GM13976 (cell line): ENCODE measurements at regions not wholly inside any gene's neighbourhood (a gene's known extent, or its start where the extent isn't known, plus 50 kb on each side); places are given as distances from the start of the nearest gene placed in this dataset.

Experiments
- DNase-seq: peaks from one replicate; pipeline ENCODE4 v3.0.0; 2012; ENCODE audit warnings: low spot score
- in situ Hi-C: fragments of 300-500 bp; cut with MboI; formaldehyde crosslinking; loops from one replicate; pipeline ENCODE4 v1.12.0; 2022; ENCODE audit warnings: low sequenced_read_pairs, mixed read lengths, inconsistent platforms; ENCODE audit not compliant: unreplicated experiment
- TF ChIP-seq, protein P1 (sequence below): IDR thresholded peaks from 2 replicates; pipeline ENCODE4 v1.5.1; 2012; ENCODE audit warnings: borderline replicate concordance, mild to moderate bottlenecking; ENCODE audit not compliant: insufficient read depth; ENCODE audit errors: extremely low read depth, missing control alignments, control extremely low read depth

- in situ Hi-C loops = no loop called here
- no peak for DNase-seq
- TF ChIP-seq, protein P1, sequence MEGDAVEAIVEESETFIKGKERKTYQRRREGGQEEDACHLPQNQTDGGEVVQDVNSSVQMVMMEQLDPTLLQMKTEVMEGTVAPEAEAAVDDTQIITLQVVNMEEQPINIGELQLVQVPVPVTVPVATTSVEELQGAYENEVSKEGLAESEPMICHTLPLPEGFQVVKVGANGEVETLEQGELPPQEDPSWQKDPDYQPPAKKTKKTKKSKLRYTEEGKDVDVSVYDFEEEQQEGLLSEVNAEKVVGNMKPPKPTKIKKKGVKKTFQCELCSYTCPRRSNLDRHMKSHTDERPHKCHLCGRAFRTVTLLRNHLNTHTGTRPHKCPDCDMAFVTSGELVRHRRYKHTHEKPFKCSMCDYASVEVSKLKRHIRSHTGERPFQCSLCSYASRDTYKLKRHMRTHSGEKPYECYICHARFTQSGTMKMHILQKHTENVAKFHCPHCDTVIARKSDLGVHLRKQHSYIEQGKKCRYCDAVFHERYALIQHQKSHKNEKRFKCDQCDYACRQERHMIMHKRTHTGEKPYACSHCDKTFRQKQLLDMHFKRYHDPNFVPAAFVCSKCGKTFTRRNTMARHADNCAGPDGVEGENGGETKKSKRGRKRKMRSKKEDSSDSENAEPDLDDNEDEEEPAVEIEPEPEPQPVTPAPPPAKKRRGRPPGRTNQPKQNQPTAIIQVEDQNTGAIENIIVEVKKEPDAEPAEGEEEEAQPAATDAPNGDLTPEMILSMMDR = no peak
Measured at GRCh38 chrX:43218198-43218597, 437.9 kb upstream of the MAOA start.

- in situ Hi-C loops = no loop called here
- TF ChIP-seq, protein P1 = no peak
- DNase-seq = no peak
Measured at GRCh38 chrX:43224496-43224895, 431.6 kb upstream of the MAOA start.

GRCh38 chrX:43225626-43226328 is 430.3 kb upstream of the MAOA start:
- no peak for DNase-seq
- in situ Hi-C loops = no loop called here
- TF ChIP-seq, protein P1 = no peak

DNA sequence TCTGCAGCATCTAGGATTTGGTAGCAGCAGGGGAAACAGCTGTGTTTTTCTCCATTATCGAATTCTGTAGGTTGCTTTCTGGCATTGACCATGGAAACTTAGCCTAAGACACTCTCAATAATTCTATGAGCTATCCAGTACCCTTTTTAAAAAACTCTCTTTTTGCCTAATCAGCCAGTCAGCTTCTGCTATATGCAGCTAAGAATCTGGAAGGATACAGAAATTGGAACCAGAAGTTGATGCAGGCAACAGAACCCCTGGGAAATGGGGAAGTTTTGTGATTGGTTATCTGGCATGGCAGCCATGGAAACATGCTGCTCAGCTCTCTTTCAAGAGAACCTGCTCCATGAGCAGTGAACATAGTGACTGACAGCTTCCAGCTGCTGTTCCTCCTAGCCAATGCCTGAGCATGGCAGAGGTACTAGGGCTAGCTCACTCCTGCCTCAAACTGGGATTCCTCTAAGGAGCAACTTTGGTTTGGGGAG is 417.6 kb upstream of the MAOA start:
- in situ Hi-C loops = no loop called here
- no peak for DNase-seq

GRCh38 chrX:43239356-43239755 is 416.7 kb upstream of the MAOA start:
- in situ Hi-C loops = no loop called here
- DNase-seq = no peak
- TF ChIP-seq, protein P1 = no peak

More for the DNA sequence above, 417.6 kb upstream of the MAOA start:
- TF ChIP-seq, protein P1 = no peak

- DNase-seq = no peak
- in situ Hi-C loops = no loop called here
- TF ChIP-seq, protein P1 = no peak
Measured at GRCh38 chrX:43255596-43255995, 400.5 kb upstream of the MAOA start.
